ENCODE measurements at regions not wholly inside any gene's neighbourhood (a gene's known extent, or its start where the extent isn't known, plus 50 kb on each side); places are given as distances from the start of the nearest gene placed in this dataset.

GRCh38 chr2:226079196-226079595, 679.7 kb downstream of the NYAP2 start:
- ATAC-seq = no peak
- DNase-seq = no peak
- intact Hi-C loops (cut with DNase I, micrococcal nuclease) = no loop called here

- DNase-seq (no peak), ATAC-seq (no peak)
- intact Hi-C loops (cut with DNase I, micrococcal nuclease) = no loop called here
Measured at GRCh38 chr2:226078666-226079065, 679.2 kb downstream of the NYAP2 start.

GRCh38 chr2:226077841-226078240, 678.3 kb downstream of the NYAP2 start:
- intact Hi-C loops (cut with DNase I, micrococcal nuclease) = no loop called here
- no peak for DNase-seq

GRCh38 chr2:226077031-226077430, 677.5 kb downstream of the NYAP2 start:
- no peak for ATAC-seq
- no peak for DNase-seq
- intact Hi-C loops (cut with DNase I, micrococcal nuclease) = no loop called here

More at GRCh38 chr2:226077841-226078240, 678.3 kb downstream of the NYAP2 start:
- ATAC-seq = no peak

GRCh38 chr2:226076529-226076928, 677.0 kb downstream of the NYAP2 start:
- DNase-seq (no peak), ATAC-seq (no peak)
- intact Hi-C loops (cut with DNase I, micrococcal nuclease) = no loop called here

- intact Hi-C loops (cut with DNase I, micrococcal nuclease) = no loop called here
- no peak for ATAC-seq
- DNase-seq = no peak
Measured at GRCh38 chr2:226074391-226074790, 674.9 kb downstream of the NYAP2 start.

GRCh38 chr2:226073496-226074160, 674.1 kb downstream of the NYAP2 start:
- DNase-seq = no peak
- ATAC-seq = no peak
- intact Hi-C loops (cut with DNase I, micrococcal nuclease) = no loop called here

- DNase-seq (no peak), ATAC-seq (no peak)
- intact Hi-C loops (cut with DNase I, micrococcal nuclease) = no loop called here
Measured at GRCh38 chr2:226066873-226067272, 667.4 kb downstream of the NYAP2 start.

DNA sequence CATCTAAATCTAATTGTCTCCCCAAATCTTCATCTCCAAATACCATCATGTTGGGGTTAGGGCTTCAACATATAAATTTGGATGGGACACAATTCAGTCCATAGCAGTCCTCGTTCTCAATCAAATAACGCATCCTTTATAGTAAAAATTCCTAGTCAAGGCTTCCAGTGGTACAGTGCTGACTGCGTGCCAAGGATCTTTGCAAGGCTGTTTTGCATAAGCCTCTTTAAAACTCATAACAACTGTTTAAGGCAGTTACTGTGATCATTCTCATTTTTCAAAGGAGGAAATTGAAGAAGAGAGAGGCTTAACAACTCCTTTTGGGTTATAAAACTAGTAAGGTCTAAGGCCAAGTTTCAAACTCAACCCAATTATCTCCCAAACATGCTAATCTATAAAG, 666.9 kb downstream of the NYAP2 start:
- DNase-seq (no peak), ATAC-seq (no peak)
- intact Hi-C loops (cut with DNase I, micrococcal nuclease) = no loop called here

- intact Hi-C loops (cut with DNase I, micrococcal nuclease) = no loop called here
- DNase-seq (no peak), ATAC-seq (no peak)
Measured at GRCh38 chr2:226064932-226065570, 665.5 kb downstream of the NYAP2 start.

- DNase-seq (no peak), ATAC-seq (no peak)
- intact Hi-C loops (cut with DNase I, micrococcal nuclease) = no loop called here
Measured at GRCh38 chr2:226063704-226064440, 664.4 kb downstream of the NYAP2 start.

DNA sequence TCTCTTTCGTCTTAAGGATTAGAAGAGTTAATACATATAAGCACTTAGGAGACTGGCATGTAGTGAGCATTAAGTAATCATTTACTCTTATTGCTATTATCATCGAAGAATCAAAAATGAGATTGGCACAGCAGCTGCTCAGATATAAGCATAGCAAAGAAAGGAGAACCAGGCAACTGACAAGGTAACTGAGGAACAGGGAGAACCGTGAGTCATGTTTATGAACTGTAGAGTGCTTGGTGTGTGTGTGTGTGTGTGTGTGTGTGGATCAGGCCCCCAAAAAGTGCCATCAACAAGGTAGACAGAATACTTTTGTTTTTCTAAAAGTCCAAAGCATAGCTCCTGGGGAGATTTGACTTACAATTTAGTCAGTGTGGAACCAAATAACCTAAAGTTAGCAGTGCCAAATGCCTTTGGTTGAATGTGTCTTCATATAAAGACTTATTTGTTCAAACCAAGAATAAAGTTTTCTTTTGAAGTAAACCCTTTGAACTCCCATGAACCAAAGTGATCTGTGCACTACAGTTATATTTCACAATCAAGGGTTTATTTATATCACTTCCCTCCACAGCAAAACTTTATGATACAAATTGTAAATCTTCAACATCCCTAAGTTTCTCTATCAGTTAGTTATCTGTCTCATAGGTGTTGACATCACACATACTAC, 660.6 kb downstream of the NYAP2 start:
- intact Hi-C loops (cut with DNase I, micrococcal nuclease) = no loop called here

GRCh38 chr2:226057914-226058313, 658.4 kb downstream of the NYAP2 start:
- intact Hi-C loops (cut with DNase I, micrococcal nuclease) = no loop called here
- DNase-seq = no peak
- ATAC-seq = no peak

More for the DNA sequence above, 660.6 kb downstream of the NYAP2 start:
- no peak for DNase-seq
- ATAC-seq = no peak

GRCh38 chr2:226057365-226057764, 657.9 kb downstream of the NYAP2 start:
- ATAC-seq = no peak
- intact Hi-C loops (cut with DNase I, micrococcal nuclease) = no loop called here
- DNase-seq = no peak

DNA sequence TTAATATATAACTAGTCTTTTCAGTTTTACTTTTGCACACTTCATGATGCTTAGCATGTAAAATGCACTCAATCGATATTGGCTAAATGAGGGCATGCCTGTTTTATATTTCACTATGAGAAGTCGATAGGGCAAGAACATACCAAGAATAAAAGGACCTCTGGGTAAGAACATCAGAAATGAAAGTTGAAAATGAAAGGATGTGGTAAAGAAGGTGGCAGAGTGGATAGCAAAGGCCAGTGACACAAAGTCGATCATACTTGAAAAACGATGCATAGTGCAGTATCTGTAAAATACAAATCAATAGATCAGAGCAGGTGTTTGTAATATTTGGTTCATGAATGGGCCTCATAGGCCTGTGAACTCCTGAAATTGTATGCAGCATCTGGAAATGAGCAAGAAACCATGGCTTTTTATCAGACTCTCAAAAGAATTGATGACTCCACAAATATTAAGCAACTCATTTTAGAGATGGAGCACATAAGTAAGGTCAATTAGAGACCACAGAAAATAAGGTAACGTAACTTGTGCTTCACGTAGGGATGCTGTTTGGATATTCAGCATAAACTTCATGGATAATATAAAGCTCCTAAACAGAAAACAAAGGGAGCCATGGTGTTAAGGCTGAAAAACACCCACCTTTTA, 653.4 kb downstream of the NYAP2 start:
- no peak for DNase-seq
- no peak for ATAC-seq
- intact Hi-C loops (cut with DNase I, micrococcal nuclease) = no loop called here

- ATAC-seq (no peak), DNase-seq (no peak)
- intact Hi-C loops (cut with DNase I, micrococcal nuclease) = no loop called here
Measured at GRCh38 chr2:226050822-226051221, 651.3 kb downstream of the NYAP2 start.

- intact Hi-C loops (cut with DNase I, micrococcal nuclease) = no loop called here
- no peak for ATAC-seq
Measured at GRCh38 chr2:226048611-226049010, 649.1 kb downstream of the NYAP2 start.

DNA sequence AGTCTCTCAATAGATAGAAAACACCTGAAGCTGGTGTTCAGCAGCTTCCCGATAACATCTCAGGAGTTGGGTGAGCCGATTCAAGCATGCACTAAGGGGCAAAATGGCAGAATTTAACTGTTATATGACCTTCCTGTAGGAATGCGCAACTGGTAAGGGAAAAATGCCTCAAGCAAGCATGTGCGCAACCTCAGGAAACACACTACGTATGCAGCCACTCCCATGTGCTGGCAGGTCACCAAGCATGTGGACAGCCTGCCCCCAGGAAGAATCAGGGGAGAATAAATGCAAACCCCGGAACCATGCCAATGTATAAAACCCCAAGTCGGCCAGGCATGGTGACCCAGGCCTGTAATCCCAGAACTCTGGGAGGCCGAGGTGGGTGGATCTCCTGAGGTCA, 645.6 kb downstream of the NYAP2 start:
- ATAC-seq (no peak), DNase-seq (no peak)
- intact Hi-C loops (cut with DNase I, micrococcal nuclease) = no loop called here

More at GRCh38 chr2:226048611-226049010, 649.1 kb downstream of the NYAP2 start:
- no peak for DNase-seq

- DNase-seq = no peak
- no peak for ATAC-seq
- intact Hi-C loops (cut with DNase I, micrococcal nuclease) = no loop called here
Measured at GRCh38 chr2:226040344-226040900, 640.9 kb downstream of the NYAP2 start.

All from left colon (tissue), 2 donors.